ENCODE measurements at regions not wholly inside any gene's neighbourhood (a gene's known extent, or its start where the extent isn't known, plus 50 kb on each side); places are given as distances from the start of the nearest gene placed in this dataset.

- TF ChIP-seq CTCF (IDR thresholded peaks at IDR 0.05) = no peak
- no peak for TF ChIP-seq POLR2A (IDR thresholded peaks at IDR 0.05)
These were observed 113.4 kb upstream of the ATXN3L start for GRCh38 chrX:13433298-13433605.

Measured in lower leg skin (tissue), 3 donors.